Panc1 (cell line): ENCODE measurements at regions not wholly inside any gene's neighbourhood (a gene's known extent, or its start where the extent isn't known, plus 50 kb on each side); places are given as distances from the start of the nearest gene placed in this dataset.

Experiments used
- CTCF ChIP-seq: fragments of 450-650 bp; IDR thresholded peaks from 2 replicates; pipeline ENCODE4 v1.5.1; 2017; ENCODE audit warnings: mild to moderate bottlenecking
- REST ChIP-seq, 2 experiments: IDR thresholded peaks; 2 replicates each; pipeline ENCODE4 v1.6.1; 2011 to 2012; ENCODE audit warnings: low read depth in 2 of 2, control low read depth in 1 of 2, low read length in 1 of 2, mild to moderate bottlenecking in 1 of 2, moderate library complexity in 1 of 2; ENCODE audit not compliant: insufficient read depth in 1 of 2

DNA sequence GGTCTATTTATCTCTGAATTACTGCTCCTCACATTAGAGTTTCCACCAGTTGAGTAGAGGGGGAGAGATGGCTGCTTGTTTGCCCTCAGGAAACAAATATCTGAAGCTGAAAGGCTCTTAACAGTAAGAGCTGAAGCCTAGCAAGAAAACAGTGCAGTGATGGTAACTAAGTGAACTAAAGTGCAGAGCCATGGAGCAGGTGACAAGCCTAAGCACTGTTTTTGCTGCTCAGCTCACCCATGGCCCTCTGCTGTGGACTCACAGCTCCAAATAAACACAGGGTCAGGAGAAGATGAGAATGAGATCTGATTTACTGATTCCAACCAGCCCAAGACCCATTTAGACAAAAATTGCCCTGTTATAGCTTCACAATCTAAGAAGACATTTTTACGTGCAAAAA, 118.4 kb downstream of the ETAA1 start:
- TF ChIP-seq CTCF (no peak), REST (IDR thresholded peaks at IDR 0.05; ENCODE audit: insufficient read depth in 1 of 2, low read depth in 2 of 2, low read length in 1 of 2) (no peak)
